ENCODE measurements at regions not wholly inside any gene's neighbourhood (a gene's known extent, or its start where the extent isn't known, plus 50 kb on each side); places are given as distances from the start of the nearest gene placed in this dataset.

GRCh38 chr4:15314974-15315373, 112.9 kb upstream of the C1QTNF7 start:
- TF ChIP-seq EZH2phosphoT487 (conservative IDR thresholded peaks at IDR 0.05; ENCODE audit: low read length) (no peak), CTCF (IDR thresholded peaks at IDR 0.05; ENCODE audit: insufficient read depth, low read length, poor library complexity, severe bottlenecking) (no peak)

Measured in SU-DHL-6 (cell line).